ENCODE measurements at regions not wholly inside any gene's neighbourhood (a gene's known extent, or its start where the extent isn't known, plus 50 kb on each side); places are given as distances from the start of the nearest gene placed in this dataset.
"Not testable (repeated sequence)": the region's sequence is repeated elsewhere in the genome, so short reads cannot be mapped to it uniquely, and the experiment has no call there.

DNA sequence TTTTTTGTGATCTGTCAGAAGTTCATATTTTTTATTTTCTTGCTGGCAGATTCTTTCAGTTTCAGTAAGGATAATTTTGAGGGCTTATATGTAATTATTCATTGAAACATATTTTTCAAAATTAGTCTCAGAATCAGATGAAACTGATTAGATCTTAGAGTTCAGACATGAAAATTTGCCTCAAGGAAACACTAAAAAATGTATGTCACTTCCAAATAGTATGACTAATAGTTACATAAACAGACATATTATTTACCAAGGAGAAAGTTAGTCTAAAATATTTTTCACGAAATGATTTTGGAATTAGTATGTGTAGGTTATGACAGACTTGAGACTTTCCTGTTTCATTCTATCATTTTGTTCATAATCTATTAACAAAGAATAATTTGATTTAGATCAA is 628.6 kb downstream of the CCDC85A start:
- TF ChIP-seq CTCF (IDR thresholded peaks at IDR 0.05; ENCODE audit: borderline replicate concordance, insufficient read depth, low read depth, low read length): no peak
- no peak overlapping the region for H3K4me3 ChIP-seq (ENCODE audit: low read depth, low read length)

DNA sequence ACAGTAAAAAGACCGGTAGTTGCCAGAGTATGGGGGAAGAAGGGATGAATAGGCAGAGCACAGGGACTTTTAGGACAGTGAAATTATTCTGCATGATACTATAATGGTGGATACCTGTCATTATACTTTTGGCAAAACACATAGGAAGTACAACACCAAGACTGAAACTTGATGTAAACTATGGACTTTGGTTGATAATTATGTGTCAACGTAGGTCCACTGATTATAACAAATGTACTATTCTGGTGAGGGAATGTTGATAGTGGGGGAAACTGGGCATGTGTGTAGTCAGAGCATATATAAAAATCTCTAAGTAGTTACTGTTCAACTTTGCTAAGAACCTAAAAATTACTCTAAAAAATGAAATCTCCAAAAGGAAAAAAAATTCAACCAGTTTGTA is 629.7 kb downstream of the CCDC85A start:
- TF ChIP-seq CTCF (IDR thresholded peaks at IDR 0.05; ENCODE audit: borderline replicate concordance, insufficient read depth, low read depth, low read length): no peak
- H3K4me3 ChIP-seq (ENCODE audit: low read depth, low read length): no peak overlapping the region

DNA sequence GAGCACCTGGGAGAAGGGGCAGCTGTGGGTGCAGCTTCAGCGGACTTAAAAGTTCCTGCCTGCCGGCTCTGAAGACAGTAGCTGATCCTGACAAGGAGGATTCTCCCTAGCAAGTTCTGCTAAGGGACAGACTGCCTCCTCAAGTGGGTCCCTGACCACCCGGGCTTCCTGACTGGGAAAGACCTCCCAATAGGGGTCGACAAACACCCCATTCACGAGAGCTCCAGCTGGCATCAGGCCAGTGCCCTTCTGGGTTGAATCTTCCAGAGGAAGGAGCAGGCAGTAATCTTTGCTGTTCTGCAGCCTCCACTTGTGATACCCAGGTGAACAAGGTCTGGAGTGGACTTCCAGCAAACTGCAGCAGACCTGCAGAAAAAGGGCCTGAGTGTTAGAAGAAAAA is 632.9 kb downstream of the CCDC85A start:
- TF ChIP-seq CTCF (IDR thresholded peaks at IDR 0.05; ENCODE audit: borderline replicate concordance, insufficient read depth, low read depth, low read length): no peak
- no peak overlapping the region for H3K4me3 ChIP-seq (ENCODE audit: low read depth, low read length)

DNA sequence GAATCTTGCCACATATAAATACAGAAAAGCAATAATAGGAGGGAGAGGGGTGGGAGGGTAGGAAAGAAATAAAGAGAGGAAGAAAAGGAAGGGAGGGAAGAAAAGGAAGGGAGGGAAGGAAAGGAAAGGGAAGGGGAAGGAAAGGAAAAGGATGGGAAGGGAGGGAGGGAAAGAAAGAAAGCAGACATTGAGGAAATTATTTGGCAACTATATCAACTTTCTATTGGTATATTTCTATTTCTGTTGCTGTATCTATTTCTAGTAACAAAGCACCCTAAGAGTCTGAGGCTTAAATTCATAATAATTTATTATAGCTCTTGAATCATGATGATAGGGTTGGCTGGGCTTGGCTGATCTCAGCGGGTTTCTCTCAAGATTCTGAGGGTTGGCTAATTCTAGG is 648.0 kb downstream of the CCDC85A start:
- H3K4me3 ChIP-seq (ENCODE audit: low read depth, low read length): no peak overlapping the region
- TF ChIP-seq CTCF (IDR thresholded peaks at IDR 0.05; ENCODE audit: borderline replicate concordance, insufficient read depth, low read depth, low read length): no peak

GRCh38 chr2:56834686-56835085 is 650.9 kb downstream of the CCDC85A start:
- no peak for TF ChIP-seq CTCF (IDR thresholded peaks at IDR 0.05; ENCODE audit: borderline replicate concordance, insufficient read depth, low read depth, low read length)
- no peak overlapping the region for H3K4me3 ChIP-seq (ENCODE audit: low read depth, low read length)

DNA sequence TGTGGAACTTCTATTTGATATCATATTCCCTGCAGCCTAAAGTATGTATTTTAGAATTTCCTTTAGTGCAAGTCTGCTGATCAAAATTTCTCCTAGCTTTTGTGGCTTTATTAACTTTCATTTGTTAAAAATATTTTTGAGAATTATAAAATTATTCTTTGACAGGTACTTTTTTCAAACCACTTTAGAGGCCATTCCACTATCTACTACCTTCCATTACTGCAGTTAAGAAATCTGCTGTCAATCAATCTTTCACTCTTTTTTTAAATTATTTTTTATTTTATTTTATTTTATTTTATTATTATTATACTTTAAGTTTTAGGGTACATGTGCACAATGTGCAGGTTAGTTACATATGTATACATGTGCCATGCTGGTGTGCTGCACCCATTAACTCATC is 656.2 kb downstream of the CCDC85A start:
- H3K4me3 ChIP-seq (ENCODE audit: low read depth, low read length): not testable (repeated sequence)

GRCh38 chr2:56860991-56861390 is 677.2 kb downstream of the CCDC85A start:
- no peak for TF ChIP-seq CTCF (IDR thresholded peaks at IDR 0.05; ENCODE audit: borderline replicate concordance, insufficient read depth, low read depth, low read length)

GRCh38 chr2:56871644-56872043 is 687.9 kb downstream of the CCDC85A start:
- no peak overlapping the region for H3K4me3 ChIP-seq (ENCODE audit: low read depth, low read length)
- TF ChIP-seq CTCF (IDR thresholded peaks at IDR 0.05; ENCODE audit: borderline replicate concordance, insufficient read depth, low read depth, low read length): no peak

More at GRCh38 chr2:56860991-56861390, 677.2 kb downstream of the CCDC85A start:
- no peak overlapping the region for H3K4me3 ChIP-seq (ENCODE audit: low read depth, low read length)

Measured in GM12875 (cell line).